ENCODE measurements at regions not wholly inside any gene's neighbourhood (a gene's known extent, or its start where the extent isn't known, plus 50 kb on each side); places are given as distances from the start of the nearest gene placed in this dataset.

GRCh38 chr4:103853627-103854026, 133.8 kb upstream of the TACR3 start:
- no peak for DNase-seq (ENCODE audit: low spot score)

GRCh38 chr4:103853146-103853545, 133.4 kb upstream of the TACR3 start:
- DNase-seq (ENCODE audit: low spot score) = no peak

- DNase-seq (ENCODE audit: low spot score) = no peak
Observed at GRCh38 chr4:103845075-103845474, 125.3 kb upstream of the TACR3 start.

GRCh38 chr4:103842637-103843239, 123.0 kb upstream of the TACR3 start:
- no peak for DNase-seq (ENCODE audit: low spot score)

GRCh38 chr4:103842076-103842475, 122.3 kb upstream of the TACR3 start:
- DNase-seq (ENCODE audit: low spot score) = no peak

- DNase-seq (ENCODE audit: low spot score) = peak; percentile 31
Observed at GRCh38 chr4:103810308-103810707, 90.5 kb upstream of the TACR3 start.

GRCh38 chr4:103802766-103803165, 83.0 kb upstream of the TACR3 start:
- no peak for DNase-seq (ENCODE audit: low spot score)

GRCh38 chr4:103787057-103787456, 67.3 kb upstream of the TACR3 start:
- no peak for DNase-seq (ENCODE audit: low spot score)

- no peak for DNase-seq (ENCODE audit: low spot score)
Observed at GRCh38 chr4:103786593-103786992, 66.8 kb upstream of the TACR3 start.

- DNase-seq (ENCODE audit: low spot score) = no peak
Observed at GRCh38 chr4:103786014-103786413, 66.2 kb upstream of the TACR3 start.

GRCh38 chr4:103778221-103778620, 58.4 kb upstream of the TACR3 start:
- no peak for DNase-seq (ENCODE audit: low spot score)

GRCh38 chr4:103774326-103774825, 54.6 kb upstream of the TACR3 start:
- DNase-seq (ENCODE audit: low spot score) = no peak

- no peak for DNase-seq (ENCODE audit: low spot score)
Observed at GRCh38 chr4:103773691-103774231, 54.0 kb upstream of the TACR3 start.

All from mucosa of gallbladder (tissue), 1 donor.